NCI-H128 (cell line): ENCODE measurements at regions not wholly inside any gene's neighbourhood (a gene's known extent, or its start where the extent isn't known, plus 50 kb on each side); places are given as distances from the start of the nearest gene placed in this dataset.

Source experiments
- DNase-seq: peaks from one replicate; lab custom pipeline; 2025; ENCODE audit not compliant: unreplicated experiment; lab: John Stamatoyannopoulos, UW

- no peak for DNase-seq
Measured at GRCh38 chr3:34175636-34176176, 377.3 kb downstream of the PDCD6IP start.

GRCh38 chr3:34176723-34177122 lies 378.3 kb downstream of the PDCD6IP start:
- no peak for DNase-seq

GRCh38 chr3:34178415-34178814 lies 380.0 kb downstream of the PDCD6IP start:
- DNase-seq = no peak

- no peak for DNase-seq
Measured at GRCh38 chr3:34179716-34180115, 381.3 kb downstream of the PDCD6IP start.

GRCh38 chr3:34180532-34180931 lies 382.1 kb downstream of the PDCD6IP start:
- no peak for DNase-seq

- DNase-seq = no peak
Measured at GRCh38 chr3:34183114-34183513, 384.7 kb downstream of the PDCD6IP start.

GRCh38 chr3:34183611-34184340 lies 385.3 kb downstream of the PDCD6IP start:
- peak; percentile 87 for DNase-seq

GRCh38 chr3:34185301-34185700 lies 386.9 kb downstream of the PDCD6IP start:
- DNase-seq = no peak

GRCh38 chr3:34189133-34189532 lies 390.7 kb downstream of the PDCD6IP start:
- DNase-seq = no peak

GRCh38 chr3:34196914-34197313 lies 398.5 kb downstream of the PDCD6IP start:
- DNase-seq = no peak

- DNase-seq = no peak
Measured at GRCh38 chr3:34198309-34198708, 399.9 kb downstream of the PDCD6IP start.

GRCh38 chr3:34200576-34200975 lies 402.1 kb downstream of the PDCD6IP start:
- DNase-seq = no peak

GRCh38 chr3:34202975-34203374 lies 404.5 kb downstream of the PDCD6IP start:
- no peak for DNase-seq

GRCh38 chr3:34203386-34203785 lies 405.0 kb downstream of the PDCD6IP start:
- DNase-seq = no peak

- DNase-seq = no peak
Measured at GRCh38 chr3:34207002-34207401, 408.6 kb downstream of the PDCD6IP start.

- DNase-seq = no peak
Measured at GRCh38 chr3:34207806-34208205, 409.4 kb downstream of the PDCD6IP start.

GRCh38 chr3:34212175-34212574 lies 413.7 kb downstream of the PDCD6IP start:
- DNase-seq = no peak

GRCh38 chr3:34212656-34213055 lies 414.2 kb downstream of the PDCD6IP start:
- no peak for DNase-seq

GRCh38 chr3:34213478-34213877 lies 415.0 kb downstream of the PDCD6IP start:
- no peak for DNase-seq

GRCh38 chr3:34216711-34217335 lies 418.4 kb downstream of the PDCD6IP start:
- no peak for DNase-seq

- no peak for DNase-seq
Measured at GRCh38 chr3:34218706-34219385, 420.4 kb downstream of the PDCD6IP start.

- no peak for DNase-seq
Measured at GRCh38 chr3:34219556-34219955, 421.1 kb downstream of the PDCD6IP start.
